ENCODE measurements at regions not wholly inside any gene's neighbourhood (a gene's known extent, or its start where the extent isn't known, plus 50 kb on each side); places are given as distances from the start of the nearest gene placed in this dataset. TPM values are rescaled to one million over a fixed set of nuclear protein-coding genes. Genes with fewer than 3 reads are reported as not detected.

Small RNA genes in the stretch of these regions (small RNA-seq; reads per million reads assigned to genes)
- not detected for gene RNU6-1087P

Data from fibroblast of the aortic adventitia (primary cell).